GM12878 (cell line): ENCODE measurements at regions not wholly inside any gene's neighbourhood (a gene's known extent, or its start where the extent isn't known, plus 50 kb on each side); places are given as distances from the start of the nearest gene placed in this dataset.

Experiments
- CBX3 ChIP-seq: fragments of 200-600 bp; sonication (generic); IDR thresholded peaks from 2 replicates; pipeline ENCODE4 v1.6.1; 2016; ENCODE audit warnings: low read depth, borderline replicate concordance
- ELK1 ChIP-seq: IDR thresholded peaks from 2 replicates; pipeline ENCODE4 v1.6.1; 2012; ENCODE audit warnings: low read depth, low read length, improper control_type of control experiment

- TF ChIP-seq CBX3 (no peak), ELK1 (no peak)
These were observed 147.8 kb upstream of the SLC24A2 start for GRCh38 chr9:19936598-19936997.
